Activated CD8-positive, alpha-beta T cell treated with anti-CD3 and anti-CD28 coated beads for 36 hours (primary cell): ENCODE measurements at regions not wholly inside any gene's neighbourhood (a gene's known extent, or its start where the extent isn't known, plus 50 kb on each side); places are given as distances from the start of the nearest gene placed in this dataset.

ENCODE experiments used
- ATAC-seq: fragments of 200-7000 bp; cut with Tn5 transposase; one replicate; pipeline ENCODE4 v1.10.0; 2021; ENCODE audit warnings: mild to moderate bottlenecking, moderate library complexity
- CTCF ChIA-PET: fragments of 350-600 bp; sonication (Branson Sonifier 250); formaldehyde crosslinking; loops from one replicate; lab custom pipeline; 2021; ENCODE audit warnings: antibody characterized with exemption; lab: Charles Lee
- POLR2A ChIA-PET: fragments of 350-600 bp; sonication (Branson Sonifier 250); formaldehyde crosslinking; loops from one replicate; lab custom pipeline; 2021; ENCODE audit warnings: antibody characterized with exemption; lab: Charles Lee
- DNase-seq: peaks from one replicate; pipeline ENCODE4 v3.0.0-alpha.2; 2020
- H3K27ac Mint-ChIP-seq: one replicate; pipeline ENCODE4 v1.8.0; 2021; ENCODE audit warnings: mild to moderate bottlenecking, mixed read lengths
- H3K27me3 Mint-ChIP-seq: one replicate; pipeline ENCODE4 v1.8.0; 2021; ENCODE audit warnings: mixed read lengths
- H3K36me3 Mint-ChIP-seq: one replicate; pipeline ENCODE4 v1.8.0; 2021; ENCODE audit warnings: low read depth, mixed read lengths
- H3K4me1 Mint-ChIP-seq: one replicate; pipeline ENCODE4 v1.8.0; 2021; ENCODE audit warnings: low read depth, mixed read lengths
- H3K4me3 Mint-ChIP-seq: one replicate; pipeline ENCODE4 v1.8.0; 2021; ENCODE audit warnings: mild to moderate bottlenecking, moderate library complexity, mixed read lengths
- H3K9me3 Mint-ChIP-seq: one replicate; pipeline ENCODE4 v1.8.0; 2021; ENCODE audit warnings: mixed read lengths
- CTCF ChIP-seq: fragments of 200-600 bp; IDR thresholded peaks from one replicate; pipeline ENCODE4 v1.8.0; 2022; ENCODE audit warnings: antibody characterized with exemption, mild to moderate bottlenecking
- intact Hi-C: fragments of 100-400 bp; cut with micrococcal nuclease; formaldehyde crosslinking; loops from one replicate; pipeline ENCODE4 v1.10.0; 2022

DNA sequence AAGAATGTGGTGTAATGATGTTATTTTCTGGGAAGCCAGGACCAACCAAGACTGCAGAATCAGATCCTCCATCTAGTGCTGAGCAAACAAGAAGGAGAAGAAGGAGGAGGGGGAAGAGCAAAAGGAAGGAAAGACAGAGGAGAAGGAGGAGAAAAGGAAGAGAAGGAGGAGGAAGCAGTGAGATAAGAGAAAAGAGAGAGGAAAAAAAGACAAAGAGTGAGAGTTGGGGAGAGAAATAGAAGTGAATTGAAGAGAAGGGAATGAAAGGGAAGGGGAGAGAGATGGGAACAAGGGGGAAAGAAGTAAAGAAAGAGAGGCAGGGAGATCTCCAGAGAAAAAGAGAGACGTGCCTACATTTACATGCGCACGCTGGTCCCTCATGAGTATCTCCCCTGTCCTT is 153.5 kb downstream of the MN1 start:
- ATAC-seq (no peak), DNase-seq (no peak)
- Mint-ChIP-seq H3K4me3 (no peak overlapping the region), H3K4me1 (no peaks in the 10 kb centered on the region), H3K36me3 (no peaks in the 10 kb centered on the region), H3K27me3 (peaks cover 8% of the 10 kb centered on the region), H3K27ac (no peak overlapping the region), H3K9me3 (no peaks in the 10 kb centered on the region)
- CTCF ChIA-PET = no interaction called here
- POLR2A ChIA-PET = no interaction called here
- no peak for TF ChIP-seq CTCF
- intact Hi-C loops = no loop called here

GRCh38 chr22:27648853-27649252 is 152.7 kb downstream of the MN1 start:
- no peak for DNase-seq
- no peak for TF ChIP-seq CTCF

GRCh38 chr22:27650572-27650971 is 151.0 kb downstream of the MN1 start:
- no peak overlapping the region for H3K27ac Mint-ChIP-seq
- no peak for ATAC-seq
- TF ChIP-seq CTCF = no peak
- peaks cover 8% of the 10 kb centered on the region for H3K27me3 Mint-ChIP-seq
- H3K9me3 Mint-ChIP-seq = peaks cover 4% of the 10 kb centered on the region
- intact Hi-C loops = no loop called here
- H3K4me3 Mint-ChIP-seq = no peak overlapping the region
- no peaks in the 10 kb centered on the region for H3K4me1 Mint-ChIP-seq
- ChIA-PET CTCF (no interaction called here), POLR2A (no interaction called here)
- H3K36me3 Mint-ChIP-seq = no peaks in the 10 kb centered on the region
- DNase-seq = no peak

More at GRCh38 chr22:27648853-27649252, 152.7 kb downstream of the MN1 start:
- intact Hi-C loops = no loop called here
- no peak for ATAC-seq
- H3K27me3 Mint-ChIP-seq = peaks cover 8% of the 10 kb centered on the region
- ChIA-PET POLR2A (no interaction called here), CTCF (no interaction called here)
- H3K4me3 Mint-ChIP-seq = no peak overlapping the region
- H3K4me1 Mint-ChIP-seq = no peaks in the 10 kb centered on the region
- no peak overlapping the region for H3K27ac Mint-ChIP-seq
- no peaks in the 10 kb centered on the region for H3K9me3 Mint-ChIP-seq
- no peaks in the 10 kb centered on the region for H3K36me3 Mint-ChIP-seq

DNA sequence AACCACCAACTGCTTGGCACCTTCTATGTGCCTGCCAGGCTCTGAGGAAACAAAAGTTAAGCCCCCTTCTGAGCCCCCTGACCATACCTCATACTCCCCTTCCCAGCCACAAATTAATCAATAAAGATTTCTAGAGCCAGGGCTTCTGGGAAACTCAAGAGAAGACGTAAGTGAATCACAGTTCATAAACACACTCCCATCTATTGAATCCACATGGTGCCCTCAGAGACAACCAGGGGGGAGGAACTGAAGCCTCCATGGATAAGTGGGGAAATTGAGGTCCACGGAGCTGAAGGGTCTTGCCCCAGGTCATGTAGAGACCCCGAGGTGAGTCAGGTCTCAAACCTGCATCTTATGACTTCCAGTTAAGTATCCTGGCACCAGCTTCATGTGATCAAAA is 150.6 kb downstream of the MN1 start:
- DNase-seq (no peak), ATAC-seq (no peak)
- ChIA-PET POLR2A (no interaction called here), CTCF (no interaction called here)
- intact Hi-C loops = no loop called here
- no peak for TF ChIP-seq CTCF
- H3K27ac Mint-ChIP-seq = no peak overlapping the region
- H3K4me1 Mint-ChIP-seq = no peaks in the 10 kb centered on the region
- H3K4me3 Mint-ChIP-seq = no peak overlapping the region
- no peaks in the 10 kb centered on the region for H3K36me3 Mint-ChIP-seq
- peaks cover 7% of the 10 kb centered on the region for H3K9me3 Mint-ChIP-seq
- peaks cover 8% of the 10 kb centered on the region for H3K27me3 Mint-ChIP-seq

- DNase-seq = no peak
- Mint-ChIP-seq H3K36me3 (no peaks in the 10 kb centered on the region), H3K9me3 (peaks cover 12% of the 10 kb centered on the region), H3K27ac (no peak overlapping the region), H3K27me3 (peaks cover 8% of the 10 kb centered on the region), H3K4me1 (no peaks in the 10 kb centered on the region), H3K4me3 (no peak overlapping the region)
- intact Hi-C loops = no loop called here
- ChIA-PET CTCF (no interaction called here), POLR2A (no interaction called here)
- no peak for TF ChIP-seq CTCF
- no peak for ATAC-seq
Measured at GRCh38 chr22:27651486-27651885, 150.1 kb downstream of the MN1 start.
